Activated CD8-positive, alpha-beta memory T cell treated with anti-CD3 and anti-CD28 coated beads, Interleukin-2, amount 50 U/mL, for 1 hour (primary cell): ENCODE measurements at regions not wholly inside any gene's neighbourhood (a gene's known extent, or its start where the extent isn't known, plus 50 kb on each side); places are given as distances from the start of the nearest gene placed in this dataset.

Source experiments
- DNase-seq: peaks from one replicate; pipeline ENCODE4 v3.0.0-alpha.2; 2020; ENCODE audit errors: extremely low read depth

- DNase-seq = no peak
These were observed 141.3 kb upstream of the SDK2 start for GRCh38 chr17:73785496-73785895.

- DNase-seq = no peak
These were observed 141.9 kb upstream of the SDK2 start for GRCh38 chr17:73785958-73786743.

GRCh38 chr17:73787076-73788059, 143.1 kb upstream of the SDK2 start:
- DNase-seq = no peak

- no peak for DNase-seq
These were observed 143.9 kb upstream of the SDK2 start for GRCh38 chr17:73788111-73788510.

- DNase-seq = no peak
These were observed 146.9 kb upstream of the SDK2 start for GRCh38 chr17:73791121-73791520.

GRCh38 chr17:73791631-73792030, 147.4 kb upstream of the SDK2 start:
- no peak for DNase-seq

GRCh38 chr17:73792994-73793393, 148.7 kb upstream of the SDK2 start:
- DNase-seq = no peak

GRCh38 chr17:73794336-73794735, 150.1 kb upstream of the SDK2 start:
- DNase-seq = no peak

- DNase-seq = no peak
These were observed 151.5 kb upstream of the SDK2 start for GRCh38 chr17:73795730-73796129.

GRCh38 chr17:73797594-73798110, 153.4 kb upstream of the SDK2 start:
- no peak for DNase-seq

GRCh38 chr17:73798111-73798748, 154.0 kb upstream of the SDK2 start:
- DNase-seq = no peak

GRCh38 chr17:73799096-73799495, 154.9 kb upstream of the SDK2 start:
- no peak for DNase-seq

GRCh38 chr17:73799781-73800627, 155.8 kb upstream of the SDK2 start:
- no peak for DNase-seq

GRCh38 chr17:73800893-73801292, 156.6 kb upstream of the SDK2 start:
- DNase-seq = no peak

- no peak for DNase-seq
These were observed 157.3 kb upstream of the SDK2 start for GRCh38 chr17:73801455-73802100.

- DNase-seq = no peak
These were observed 158.1 kb upstream of the SDK2 start for GRCh38 chr17:73802314-73802713.

GRCh38 chr17:73802871-73803270, 158.6 kb upstream of the SDK2 start:
- DNase-seq = no peak

- no peak for DNase-seq
These were observed 159.8 kb upstream of the SDK2 start for GRCh38 chr17:73803964-73804435.

- DNase-seq = no peak
These were observed 162.5 kb upstream of the SDK2 start for GRCh38 chr17:73806768-73807167.

- DNase-seq = no peak
These were observed 169.0 kb upstream of the SDK2 start for GRCh38 chr17:73813201-73813600.
